Mucosa of rectum (tissue), 2 donors: ENCODE measurements at regions not wholly inside any gene's neighbourhood (a gene's known extent, or its start where the extent isn't known, plus 50 kb on each side); places are given as distances from the start of the nearest gene placed in this dataset.

ENCODE experiments used
- H3K27ac ChIP-seq, 2 donors: one replicate each; pipeline ENCODE4 v1.7.0; 2013; ENCODE audit warnings: inconsistent platforms in 2 of 2, low read depth in 2 of 2, low read length in 2 of 2
- H3K27me3 ChIP-seq, 2 donors: one replicate each; pipeline ENCODE4 v1.7.0; 2013; ENCODE audit warnings: low read length in 2 of 2; ENCODE audit not compliant: control insufficient read depth in 2 of 2, insufficient read depth in 2 of 2
- H3K36me3 ChIP-seq, 2 donors: one replicate each; pipeline ENCODE4 v1.7.0; 2013; ENCODE audit warnings: low read length in 2 of 2; ENCODE audit not compliant: control insufficient read depth in 2 of 2, insufficient read depth in 2 of 2
- H3K4me1 ChIP-seq, 2 donors: one replicate each; pipeline ENCODE4 v1.7.0; 2013; ENCODE audit warnings: low read length in 2 of 2, mild to moderate bottlenecking in 1 of 2; ENCODE audit not compliant: control insufficient read depth in 2 of 2, insufficient read depth in 2 of 2
- H3K4me3 ChIP-seq, 2 donors: one replicate each; pipeline ENCODE4 v1.7.0; 2013; ENCODE audit warnings: low read length in 2 of 2
- H3K9ac ChIP-seq, 2 donors: one replicate each; pipeline ENCODE4 v1.7.0; 2013; ENCODE audit warnings: low read length in 2 of 2, low read depth in 1 of 2, mild to moderate bottlenecking in 1 of 2
- H3K9me3 ChIP-seq, 2 donors: one replicate each; pipeline ENCODE4 v1.7.0; 2013; ENCODE audit warnings: low read length in 2 of 2; ENCODE audit not compliant: control insufficient read depth in 2 of 2
- donor health status: healthy.
- donor health status: Normal muscosa, but diverticular disease.

- Histone ChIP-seq H3K36me3 (no peaks in the 10 kb centered on the region), H3K27me3 (no peaks in the 10 kb centered on the region)
These were observed 1395.9 kb downstream of the EPHA7 start for GRCh38 chr6:92023410-92023966.

GRCh38 chr6:92011681-92012245, 1407.6 kb downstream of the EPHA7 start:
- Histone ChIP-seq H3K4me3 (no peak overlapping the region), H3K4me1 (no peaks in the 10 kb centered on the region), H3K36me3 (no peaks in the 10 kb centered on the region), H3K27ac (no peak overlapping the region), H3K9me3 (peaks cover 0 to 4% of the 10 kb centered on the region in 2 donors), H3K9ac (no peak overlapping the region), H3K27me3 (no peaks in the 10 kb centered on the region)

More at GRCh38 chr6:92023410-92023966, 1395.9 kb downstream of the EPHA7 start:
- Histone ChIP-seq H3K9ac (no peak overlapping the region), H3K4me1 (no peaks in the 10 kb centered on the region), H3K27ac (no peak overlapping the region), H3K9me3 (no peaks in the 10 kb centered on the region), H3K4me3 (no peak overlapping the region)

- Histone ChIP-seq H3K4me3 (no peak overlapping the region), H3K27me3 (no peaks in the 10 kb centered on the region), H3K9me3 (peaks cover 0 to 4% of the 10 kb centered on the region in 2 donors), H3K9ac (no peak overlapping the region), H3K36me3 (no peaks in the 10 kb centered on the region), H3K27ac (no peak overlapping the region), H3K4me1 (no peaks in the 10 kb centered on the region)
These were observed 1410.4 kb downstream of the EPHA7 start for GRCh38 chr6:92008757-92009502.

- Histone ChIP-seq H3K9me3 (peaks cover 0 to 3% of the 10 kb centered on the region in 2 donors), H3K4me1 (no peaks in the 10 kb centered on the region), H3K27me3 (no peaks in the 10 kb centered on the region), H3K27ac (no peak overlapping the region), H3K9ac (no peak overlapping the region), H3K36me3 (no peaks in the 10 kb centered on the region), H3K4me3 (no peak overlapping the region)
These were observed 1413.2 kb upstream of the MAP3K7 start for GRCh38 chr6:92000112-92000511.

GRCh38 chr6:91994787-91995186, 1407.9 kb upstream of the MAP3K7 start:
- Histone ChIP-seq H3K9me3 (peaks cover 3% of the 10 kb centered on the region in 2 donors), H3K4me1 (no peaks in the 10 kb centered on the region), H3K27me3 (no peaks in the 10 kb centered on the region), H3K36me3 (no peaks in the 10 kb centered on the region), H3K4me3 (no peak overlapping the region), H3K9ac (no peak overlapping the region), H3K27ac (no peak overlapping the region)

- no peaks in the 10 kb centered on the region for H3K36me3 ChIP-seq
- no peaks in the 10 kb centered on the region for H3K9me3 ChIP-seq
- H3K9ac ChIP-seq, result no peak overlapping the region
- H3K4me1 ChIP-seq, result no peaks in the 10 kb centered on the region
- no peak overlapping the region for H3K4me3 ChIP-seq
- no peaks in the 10 kb centered on the region for H3K27me3 ChIP-seq
- no peak overlapping the region for H3K27ac ChIP-seq
These were observed 1395.7 kb upstream of the MAP3K7 start for GRCh38 chr6:91982559-91982958.

- Histone ChIP-seq H3K27me3 (no peaks in the 10 kb centered on the region), H3K9ac (no peak overlapping the region), H3K9me3 (no peaks in the 10 kb centered on the region), H3K4me1 (no peaks in the 10 kb centered on the region), H3K36me3 (no peaks in the 10 kb centered on the region), H3K27ac (no peak overlapping the region), H3K4me3 (no peak overlapping the region)
These were observed 1389.9 kb upstream of the MAP3K7 start for GRCh38 chr6:91976797-91977196.

- peaks cover 0 to 5% of the 10 kb centered on the region in 2 donors for H3K9me3 ChIP-seq
- H3K27ac ChIP-seq, result no peak overlapping the region
- no peaks in the 10 kb centered on the region for H3K36me3 ChIP-seq
- no peaks in the 10 kb centered on the region for H3K4me1 ChIP-seq
- H3K27me3 ChIP-seq, result no peaks in the 10 kb centered on the region
- no peak overlapping the region for H3K9ac ChIP-seq
- no peak overlapping the region for H3K4me3 ChIP-seq
These were observed 1383.8 kb upstream of the MAP3K7 start for GRCh38 chr6:91970700-91971099.

GRCh38 chr6:91965872-91966271, 1379.0 kb upstream of the MAP3K7 start:
- H3K27ac ChIP-seq, result no peak overlapping the region
- H3K9ac ChIP-seq, result no peak overlapping the region
- no peaks in the 10 kb centered on the region for H3K27me3 ChIP-seq
- H3K36me3 ChIP-seq, result no peaks in the 10 kb centered on the region
- peaks cover 0 to 2% of the 10 kb centered on the region in 2 donors for H3K9me3 ChIP-seq
- H3K4me3 ChIP-seq, result no peak overlapping the region
- H3K4me1 ChIP-seq, result no peaks in the 10 kb centered on the region

GRCh38 chr6:91961671-91962070, 1374.8 kb upstream of the MAP3K7 start:
- Histone ChIP-seq H3K27ac (no peak overlapping the region), H3K9ac (no peak overlapping the region), H3K4me3 (no peak overlapping the region), H3K36me3 (no peaks in the 10 kb centered on the region), H3K27me3 (no peaks in the 10 kb centered on the region), H3K4me1 (no peaks in the 10 kb centered on the region), H3K9me3 (peaks cover 0 to 2% of the 10 kb centered on the region in 2 donors)
